HCT116 (cell line): ENCODE measurements at regions not wholly inside any gene's neighbourhood (a gene's known extent, or its start where the extent isn't known, plus 50 kb on each side); places are given as distances from the start of the nearest gene placed in this dataset.
A peak's percentile ranks its signal among the peaks of the same experiment; 100 is the strongest.

ENCODE experiments used
- ATAC-seq: fragments of 200-7000 bp; cut with Tn5 transposase; 2 replicates; pipeline ENCODE4 v1.9.1; 2020; ENCODE audit warnings: mild to moderate bottlenecking, moderate library complexity
- BruUV-seq: library from RNA; stranded (reverse); fragments of 400-500 nt; replicated peaks from 2 replicates; lab custom pipeline; 2021; lab: Mats Ljungman, UMichigan
- CTCF ChIA-PET: fragments of 300-600 bp; sonication (Branson Sonifier 250); formaldehyde crosslinking; loops from one replicate; lab custom pipeline; 2021; ENCODE audit warnings: antibody characterized with exemption; lab: Charles Lee
- POLR2A ChIA-PET: fragments of 300-600, 350-600 bp; sonication (Branson Sonifier 250); formaldehyde crosslinking; loops from one replicate; lab custom pipeline; 2021; ENCODE audit warnings: antibody characterized with exemption; lab: Charles Lee
- RAD21 ChIA-PET, 2 experiments: fragments of 300-600 bp; sonication (Branson Sonifier 250); formaldehyde crosslinking; loops; one replicate each; lab custom pipeline; 2023; ENCODE audit warnings: low total read pairs in 2 of 2; ENCODE audit not compliant: uncharacterized antibody in 2 of 2, unreplicated experiment in 2 of 2, low non-redundant PET in 1 of 2; lab: Charles Lee
- DNase-seq: peaks from one replicate; pipeline ENCODE4 v3.0.0-alpha.2; 2010; ENCODE audit warnings: low read depth, low spot score
- H2AFZ ChIP-seq: fragments of 200-600 bp; shearing (Covaris generic), sonication (generic); 2 replicates; pipeline ENCODE4 v1.6.1; 2017; ENCODE audit warnings: low read depth, mixed run types, mixed read lengths, antibody characterized with exemption, low read length; ENCODE audit not compliant: poor library complexity, severe bottlenecking
- H3K27ac ChIP-seq: 2 replicates; pipeline ENCODE4 v1.5.1; 2012; ENCODE audit warnings: low read depth, low read length
- H3K27me3 ChIP-seq: fragments of 200-600 bp; sonication (generic); 2 replicates; pipeline ENCODE4 v1.6.1; 2016; ENCODE audit warnings: mixed run types, low read length, mixed read lengths; ENCODE audit not compliant: insufficient read depth
- H3K36me3 ChIP-seq, 2 experiments: fragments of 200-500 bp in 1 of 2; fragments of 200-600 bp in 1 of 2; sonication (Bioruptor generic) in 1 of 2; sonication (generic) in 1 of 2; 2 replicates each; pipeline versions ENCODE4 v1.5.1 to v1.6.1; 2014 to 2016; ENCODE audit warnings: low read length in 2 of 2, inconsistent platforms in 1 of 2, mixed read lengths in 1 of 2, mixed run types in 1 of 2; ENCODE audit not compliant: insufficient read depth in 2 of 2, control insufficient read depth in 1 of 2
- H3K4me1 ChIP-seq, 2 experiments: fragments of 200-600 bp in 1 of 2; sonication (generic) in 1 of 2; 2 replicates each; pipeline versions ENCODE4 v1.5.1 to v1.6.1; 2012 to 2017; ENCODE audit warnings: low read length in 2 of 2, inconsistent platforms in 1 of 2, mild to moderate bottlenecking in 1 of 2, mixed read lengths in 1 of 2, mixed run types in 1 of 2, moderate library complexity in 1 of 2; ENCODE audit not compliant: insufficient read depth in 2 of 2, control insufficient read depth in 1 of 2
- H3K4me2 ChIP-seq: fragments of 200-600 bp; sonication (generic); 2 replicates; pipeline ENCODE4 v1.6.1; 2017; ENCODE audit warnings: mixed run types, low read length, mixed read lengths
- H3K4me3 ChIP-seq, 2 experiments: fragments of 200-600 bp in 1 of 2; sonication (generic) in 1 of 2; replicated peaks in 1 of 2; 2 replicates each; pipeline ENCODE4 v1.5.1; 2011 to 2016; ENCODE audit warnings: low read length in 2 of 2, control low read depth in 1 of 2, low read depth in 1 of 2, mild to moderate bottlenecking in 1 of 2, mixed read lengths in 1 of 2, mixed run types in 1 of 2
- H3K79me2 ChIP-seq: fragments of 200-600 bp; sonication (generic); 2 replicates; pipeline ENCODE4 v1.6.1; 2017; ENCODE audit warnings: mild to moderate bottlenecking, mixed run types, low read length, moderate library complexity, mixed read lengths; ENCODE audit not compliant: insufficient read depth
- H3K9ac ChIP-seq: fragments of 200-600 bp; sonication (generic); 2 replicates; pipeline ENCODE4 v1.6.1; 2016; ENCODE audit warnings: low read length, mixed read lengths
- H3K9me2 ChIP-seq: fragments of 200-600 bp; sonication (generic), shearing (Covaris generic); 2 replicates; pipeline ENCODE4 v1.6.1; 2017; ENCODE audit warnings: mixed run types, mild to moderate bottlenecking, moderate library complexity; ENCODE audit not compliant: insufficient read depth
- H3K9me3 ChIP-seq, 2 experiments: fragments of 200-500 bp in 1 of 2; fragments of 200-600 bp in 1 of 2; sonication (Bioruptor generic) in 1 of 2; sonication (generic) in 1 of 2; 2 replicates each; pipeline ENCODE4 v1.6.1; 2014 to 2017; ENCODE audit warnings: low read length in 2 of 2, mixed read lengths in 2 of 2, inconsistent platforms in 1 of 2, low read depth in 1 of 2, mild to moderate bottlenecking in 1 of 2, mixed run types in 1 of 2, moderate library complexity in 1 of 2; ENCODE audit not compliant: control insufficient read depth in 1 of 2, insufficient read depth in 1 of 2
- H4K20me1 ChIP-seq: fragments of 200-600 bp; sonication (generic), shearing (Covaris generic); 2 replicates; pipeline ENCODE4 v1.6.1; 2017; ENCODE audit warnings: mixed run types, mild to moderate bottlenecking, moderate library complexity; ENCODE audit not compliant: insufficient read depth
- ATF3 ChIP-seq: IDR thresholded peaks from 2 replicates; pipeline ENCODE4 v1.6.1; 2012
- CBX3 ChIP-seq: IDR thresholded peaks from 2 replicates; pipeline ENCODE4 v1.6.1; 2012; ENCODE audit warnings: low read depth
- CTCF ChIP-seq, 3 experiments: fragments of 200-600 bp in 1 of 3; sonication (generic) in 1 of 3; IDR thresholded peaks in 2 of 3; conservative IDR thresholded peaks in 1 of 3; 2 replicates each; pipeline ENCODE4 v1.5.1; 2012 to 2017; ENCODE audit warnings: low read depth in 2 of 3, low read length in 2 of 3, antibody characterized with exemption in 1 of 3, borderline replicate concordance in 1 of 3, control low read depth in 1 of 3, mild to moderate bottlenecking in 1 of 3, mixed read lengths in 1 of 3, mixed run types in 1 of 3, moderate library complexity in 1 of 3; ENCODE audit not compliant: insufficient read depth in 1 of 3
- EGR1 ChIP-seq: IDR thresholded peaks from 2 replicates; pipeline ENCODE4 v1.6.1; 2012; ENCODE audit warnings: low read depth
- FOSL1 ChIP-seq: IDR thresholded peaks from 2 replicates; pipeline ENCODE4 v1.6.1; 2012; ENCODE audit warnings: low read depth
- JUND ChIP-seq: IDR thresholded peaks from 2 replicates; pipeline ENCODE4 v1.6.1; 2012
- MAX ChIP-seq: IDR thresholded peaks from 2 replicates; pipeline ENCODE4 v1.6.1; 2012
- POLR2A ChIP-seq: IDR thresholded peaks from 2 replicates; pipeline ENCODE4 v1.7.0; 2011; ENCODE audit warnings: borderline replicate concordance; ENCODE audit not compliant: insufficient read depth, insufficient read length; ENCODE audit errors: extremely low read depth
- POLR2AphosphoS5 ChIP-seq: IDR thresholded peaks from 2 replicates; pipeline ENCODE4 v1.6.1; 2011; ENCODE audit warnings: mild to moderate bottlenecking, low read depth, low read length, moderate library complexity
- REST ChIP-seq: IDR thresholded peaks from 2 replicates; pipeline ENCODE4 v1.6.1; 2012; ENCODE audit warnings: low read depth
- SRF ChIP-seq: IDR thresholded peaks from 2 replicates; pipeline ENCODE4 v1.6.1; 2012; ENCODE audit warnings: low read depth
- ZBTB33 ChIP-seq: IDR thresholded peaks from 2 replicates; pipeline ENCODE4 v1.6.1; 2011; ENCODE audit warnings: mild to moderate bottlenecking, low read length, moderate library complexity; ENCODE audit not compliant: insufficient replicate concordance; ENCODE audit errors: extremely low read depth
- intact Hi-C: fragments of 100-400 bp; cut with micrococcal nuclease; formaldehyde crosslinking; loops from 2 replicates; pipeline ENCODE4 v1.10.0; 2022

- POLR2A ChIA-PET, result no interaction called here
- Histone ChIP-seq H3K27ac (no peak overlapping the region), H3K9me3 (no peaks in the 10 kb centered on the region), H3K36me3 (no peaks in the 10 kb centered on the region), H3K4me3 (no peak overlapping the region), H4K20me1 (no peaks in the 10 kb centered on the region), H3K4me1 (peaks cover 24 to 27% of the 10 kb centered on the region in 2 experiments), H3K9ac (no peak overlapping the region), H3K79me2 (no peaks in the 10 kb centered on the region), H3K9me2 (no peaks in the 10 kb centered on the region), H3K27me3 (no peaks in the 10 kb centered on the region), H2AFZ (peak overlapping the region; percentile 55), H3K4me2 (no peak overlapping the region)
- CTCF ChIA-PET, result no interaction called here
- no peak for ATAC-seq
- no TSS peak for BruUV-seq
- TF ChIP-seq EGR1 (no peak), ZBTB33 (no peak), SRF (no peak), JUND (no peak), FOSL1 (no peak), MAX (no peak), POLR2AphosphoS5 (no peak), POLR2A (no peak), REST (no peak), ATF3 (no peak), CBX3 (no peak), CTCF (IDR thresholded peaks at IDR 0.05 in 2 of 3, conservative IDR thresholded peaks at IDR 0.05 in 1 of 3; ENCODE audit: borderline replicate concordance in 1 of 3, insufficient read depth in 1 of 3, low read depth in 2 of 3, low read length in 2 of 3) (no peak)
- intact Hi-C loops, result no loop called here
- no peak for DNase-seq
- RAD21 ChIA-PET, result no interaction called here
Observed at GRCh38 chr10:3856593-3856992, 71.6 kb upstream of the KLF6 start.
